ENCODE measurements at regions not wholly inside any gene's neighbourhood (a gene's known extent, or its start where the extent isn't known, plus 50 kb on each side); places are given as distances from the start of the nearest gene placed in this dataset.

- Histone ChIP-seq H3K27ac (ENCODE audit: extremely low read length, insufficient read depth, low read length) (no peak overlapping the region), H4K20me1 (ENCODE audit: insufficient read depth, low read length) (no peaks in the 10 kb centered on the region), H3K79me2 (ENCODE audit: insufficient read depth, low read length) (no peaks in the 10 kb centered on the region), H3K9ac (ENCODE audit: insufficient read depth, low read depth, low read length) (no peak overlapping the region), H3K27me3 (ENCODE audit: control insufficient read depth in 1 of 2, insufficient read depth in 2 of 2, low read length in 2 of 2) (peaks cover 0 to 20% of the 10 kb centered on the region in 2 experiments; a peak in 3 of 5 replicates), H3K9me3 (ENCODE audit: low read length) (no peaks in the 10 kb centered on the region), H2AFZ (ENCODE audit: low read length) (no peak overlapping the region), H3K4me2 (ENCODE audit: low read depth, low read length) (no peak overlapping the region), H3K36me3 (replicated peaks in 1 of 2; ENCODE audit: control insufficient read depth in 1 of 2, insufficient read depth in 2 of 2, low read length in 2 of 2) (no peaks in the 10 kb centered on the region), H3K4me3 (replicated peaks in 1 of 3; ENCODE audit: insufficient read depth in 1 of 3, low read depth in 2 of 3, low read length in 3 of 3) (no peak overlapping the region), H3K4me1 (ENCODE audit: insufficient read depth, low read length) (no peaks in the 10 kb centered on the region)
- FAIRE-seq (no peak), ATAC-seq (no peak), DNase-seq (ENCODE audit: low spot score) (no peak)
- intact Hi-C loops (cut with micrococcal nuclease; ENCODE audit: unreplicated experiment) (no loop called here), in situ Hi-C loops (cut with HindIII; ENCODE audit: extremely low pct_ligation_motif_present, low pct_unique_long_range_greater_than_20kb) (no loop called here)
- TF ChIP-seq, protein P1, sequence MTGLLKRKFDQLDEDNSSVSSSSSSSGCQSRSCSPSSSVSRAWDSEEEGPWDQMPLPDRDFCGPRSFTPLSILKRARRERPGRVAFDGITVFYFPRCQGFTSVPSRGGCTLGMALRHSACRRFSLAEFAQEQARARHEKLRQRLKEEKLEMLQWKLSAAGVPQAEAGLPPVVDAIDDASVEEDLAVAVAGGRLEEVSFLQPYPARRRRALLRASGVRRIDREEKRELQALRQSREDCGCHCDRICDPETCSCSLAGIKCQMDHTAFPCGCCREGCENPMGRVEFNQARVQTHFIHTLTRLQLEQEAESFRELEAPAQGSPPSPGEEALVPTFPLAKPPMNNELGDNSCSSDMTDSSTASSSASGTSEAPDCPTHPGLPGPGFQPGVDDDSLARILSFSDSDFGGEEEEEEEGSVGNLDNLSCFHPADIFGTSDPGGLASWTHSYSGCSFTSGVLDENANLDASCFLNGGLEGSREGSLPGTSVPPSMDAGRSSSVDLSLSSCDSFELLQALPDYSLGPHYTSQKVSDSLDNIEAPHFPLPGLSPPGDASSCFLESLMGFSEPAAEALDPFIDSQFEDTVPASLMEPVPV (CRISPR knock-in tag; IDR thresholded peaks at IDR 0.05), result no peak
- TF ChIP-seq FOXA1 (IDR thresholded peaks at IDR 0.05) (no peak), FOXA1 (CRISPR knock-in tag; IDR thresholded peaks at IDR 0.05) (no peak)
- WGBS (ENCODE audit: low lambda C conversion rate), result 6% methylated on average over 5 of the region's 5 CpGs
- ChIA-PET POLR2A (no interaction called here), CTCF (ENCODE audit: low intra/inter-chr PET ratio, low total read pairs) (no interaction called here)
- BruUV-seq (replicated peaks), result no TSS peak
Measured at GRCh38 chr1:29832936-29833335, 596.6 kb downstream of the PTPRU start.

GRCh38 chr1:29832471-29832870, 596.1 kb downstream of the PTPRU start:
- Histone ChIP-seq H3K4me2 (ENCODE audit: low read depth, low read length) (no peak overlapping the region), H3K36me3 (replicated peaks in 1 of 2; ENCODE audit: control insufficient read depth in 1 of 2, insufficient read depth in 2 of 2, low read length in 2 of 2) (no peaks in the 10 kb centered on the region), H2AFZ (ENCODE audit: low read length) (no peak overlapping the region), H4K20me1 (ENCODE audit: insufficient read depth, low read length) (no peaks in the 10 kb centered on the region), H3K79me2 (ENCODE audit: insufficient read depth, low read length) (no peaks in the 10 kb centered on the region), H3K9ac (ENCODE audit: insufficient read depth, low read depth, low read length) (no peak overlapping the region), H3K27me3 (ENCODE audit: control insufficient read depth in 1 of 2, insufficient read depth in 2 of 2, low read length in 2 of 2) (peaks cover 0 to 20% of the 10 kb centered on the region in 2 experiments; a peak in 4 of 5 replicates), H3K4me3 (replicated peaks in 1 of 3; ENCODE audit: insufficient read depth in 1 of 3, low read depth in 2 of 3, low read length in 3 of 3) (no peak overlapping the region), H3K4me1 (ENCODE audit: insufficient read depth, low read length) (no peaks in the 10 kb centered on the region), H3K27ac (ENCODE audit: extremely low read length, insufficient read depth, low read length) (no peak overlapping the region), H3K9me3 (ENCODE audit: low read length) (no peaks in the 10 kb centered on the region)
- CTCF ChIA-PET (ENCODE audit: low intra/inter-chr PET ratio, low total read pairs), result no interaction called here
- in situ Hi-C loops (cut with HindIII; ENCODE audit: extremely low pct_ligation_motif_present, low pct_unique_long_range_greater_than_20kb) (no loop called here), intact Hi-C loops (cut with micrococcal nuclease; ENCODE audit: unreplicated experiment) (no loop called here)
- FAIRE-seq, result no peak
- no peak for ATAC-seq
- no peak for DNase-seq (ENCODE audit: low spot score)
- BruUV-seq (replicated peaks), result no TSS peak
- POLR2A ChIA-PET, result no interaction called here
- 0% methylated on average over 5 of the region's 8 CpGs for WGBS (ENCODE audit: low lambda C conversion rate)
- TF ChIP-seq CCAR2 (optimal IDR thresholded peaks at IDR 0.05; ENCODE audit: low read depth, low read length), result no peak
- TF ChIP-seq TCF12 (IDR thresholded peaks at IDR 0.05), result no peak
- no peak for TF ChIP-seq TCF12 (CRISPR knock-in tag; IDR thresholded peaks at IDR 0.05)
- no peak for TF ChIP-seq GABPA (IDR thresholded peaks at IDR 0.05; ENCODE audit: low read depth, low read length)
- no peak for TF ChIP-seq GABPA (CRISPR knock-in tag; IDR thresholded peaks at IDR 0.05; ENCODE audit: low read depth)
- no peak for TF ChIP-seq ZNF564 (CRISPR knock-in tag; IDR thresholded peaks at IDR 0.05)
- no peak for TF ChIP-seq HNF1B (CRISPR knock-in tag; IDR thresholded peaks at IDR 0.05)
- no peak for TF ChIP-seq ZBTB1 (CRISPR knock-in tag; IDR thresholded peaks at IDR 0.05; ENCODE audit: borderline replicate concordance)
- TF ChIP-seq TGIF2 (CRISPR knock-in tag; IDR thresholded peaks at IDR 0.05), result no peak
- TF ChIP-seq ZNF891 (CRISPR knock-in tag; IDR thresholded peaks at IDR 0.05), result no peak
- no peak for TF ChIP-seq FLYWCH1 (CRISPR knock-in tag; IDR thresholded peaks at IDR 0.05)
- no peak for TF ChIP-seq THAP7 (CRISPR knock-in tag; IDR thresholded peaks at IDR 0.05)
- no peak for TF ChIP-seq ZNF251 (CRISPR knock-in tag; IDR thresholded peaks at IDR 0.05)
- TF ChIP-seq ZNF333 (CRISPR knock-in tag; IDR thresholded peaks at IDR 0.05; ENCODE audit: borderline replicate concordance), result no peak
